DND-41 (cell line): ENCODE measurements at regions not wholly inside any gene's neighbourhood (a gene's known extent, or its start where the extent isn't known, plus 50 kb on each side); places are given as distances from the start of the nearest gene placed in this dataset.

ENCODE experiments used
- ATAC-seq: fragments of 200-7000 bp; cut with Tn5 transposase; 3 replicates; pipeline ENCODE4 v1.9.1; 2021; ENCODE audit warnings: low read depth; ENCODE audit not compliant: insufficient read depth
- DNase-seq: peaks from one replicate; pipeline ENCODE4 v3.0.0-alpha.2; 2020
- H2AFZ ChIP-seq: 2 replicates; pipeline ENCODE4 v1.6.0; 2012; ENCODE audit warnings: low read depth, low read length
- H3K27ac ChIP-seq: 2 replicates; pipeline ENCODE4 v1.5.1; 2012; ENCODE audit warnings: low read length, inconsistent platforms
- H3K27me3 ChIP-seq: fragments of 200-600 bp; sonication (generic); 2 replicates; pipeline ENCODE4 v1.6.0; 2012; ENCODE audit warnings: low read length, mild to moderate bottlenecking, inconsistent platforms; ENCODE audit not compliant: insufficient read depth, poor library complexity
- H3K36me3 ChIP-seq: 2 replicates; pipeline ENCODE4 v1.5.1; 2012; ENCODE audit warnings: low read length, inconsistent platforms; ENCODE audit not compliant: insufficient read depth
- H3K4me1 ChIP-seq: 2 replicates; pipeline ENCODE4 v1.5.1; 2012; ENCODE audit warnings: mild to moderate bottlenecking, low read length; ENCODE audit not compliant: insufficient read depth
- H3K4me2 ChIP-seq: 2 replicates; pipeline ENCODE4 v1.6.0; 2012; ENCODE audit warnings: mild to moderate bottlenecking, moderate library complexity, low read length, inconsistent platforms; ENCODE audit not compliant: insufficient read depth
- H3K4me3 ChIP-seq, 2 experiments: fragments of 200-600 bp in 1 of 2; shearing (Covaris generic) in 1 of 2; 2 replicates each; pipeline ENCODE4 v1.5.1; 2012 to 2016; ENCODE audit warnings: inconsistent platforms in 2 of 2, low read length in 2 of 2, mild to moderate bottlenecking in 2 of 2, low read depth in 1 of 2, moderate library complexity in 1 of 2
- H3K79me2 ChIP-seq: 2 replicates; pipeline ENCODE4 v1.6.0; 2012; ENCODE audit warnings: low read length, inconsistent platforms; ENCODE audit not compliant: insufficient read depth
- H3K9ac ChIP-seq: 2 replicates; pipeline ENCODE4 v1.6.0; 2012; ENCODE audit warnings: low read depth, mild to moderate bottlenecking, inconsistent platforms, low read length, moderate library complexity
- H3K9me3 ChIP-seq: 2 replicates; pipeline ENCODE4 v1.5.1; 2012; ENCODE audit warnings: low read length, moderate library complexity, mild to moderate bottlenecking, inconsistent platforms; ENCODE audit not compliant: insufficient read depth, severe bottlenecking
- H4K20me1 ChIP-seq: 2 replicates; pipeline ENCODE4 v1.6.0; 2012; ENCODE audit warnings: low read length; ENCODE audit not compliant: insufficient read depth
- EZH2 ChIP-seq: IDR thresholded peaks from 3 replicates; pipeline ENCODE4 v1.6.1; 2012; ENCODE audit warnings: borderline replicate concordance, low read depth, mild to moderate bottlenecking, moderate library complexity, low read length, inconsistent platforms; ENCODE audit not compliant: severe bottlenecking
- TF ChIP-seq, protein P1 (sequence below): IDR thresholded peaks from 2 replicates; pipeline ENCODE4 v1.5.1; 2012; ENCODE audit warnings: borderline replicate concordance, low read length, moderate library complexity, mild to moderate bottlenecking; ENCODE audit not compliant: poor library complexity, severe bottlenecking; ENCODE audit errors: extremely low read depth

DNA sequence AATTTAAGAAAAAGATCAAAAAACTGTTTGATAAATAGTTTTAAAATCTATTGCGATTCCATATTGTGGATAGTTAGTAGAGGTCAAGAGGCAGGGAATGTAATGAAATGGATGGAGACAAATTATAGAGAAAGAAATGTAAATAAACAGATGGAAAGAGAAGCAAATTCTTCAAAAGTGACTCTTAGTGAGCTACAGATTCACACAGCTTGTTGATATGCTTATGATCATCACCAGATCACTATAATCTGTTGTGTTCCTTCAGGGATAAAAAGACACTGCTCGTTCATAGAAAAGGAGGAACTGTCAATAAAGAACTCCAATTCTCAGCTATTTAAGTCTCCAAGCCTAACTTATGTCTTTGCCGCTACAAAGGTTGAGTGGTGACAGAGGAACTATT lies 251.4 kb upstream of the SEMA3C start:
- no peaks in the 10 kb centered on the region for H3K4me1 ChIP-seq
- H3K36me3 ChIP-seq = no peaks in the 10 kb centered on the region
- H3K79me2 ChIP-seq = no peaks in the 10 kb centered on the region
- H3K9ac ChIP-seq = no peak overlapping the region
- H3K4me3 ChIP-seq = no peak overlapping the region
- TF ChIP-seq EZH2 = no peak
- TF ChIP-seq, protein P1, sequence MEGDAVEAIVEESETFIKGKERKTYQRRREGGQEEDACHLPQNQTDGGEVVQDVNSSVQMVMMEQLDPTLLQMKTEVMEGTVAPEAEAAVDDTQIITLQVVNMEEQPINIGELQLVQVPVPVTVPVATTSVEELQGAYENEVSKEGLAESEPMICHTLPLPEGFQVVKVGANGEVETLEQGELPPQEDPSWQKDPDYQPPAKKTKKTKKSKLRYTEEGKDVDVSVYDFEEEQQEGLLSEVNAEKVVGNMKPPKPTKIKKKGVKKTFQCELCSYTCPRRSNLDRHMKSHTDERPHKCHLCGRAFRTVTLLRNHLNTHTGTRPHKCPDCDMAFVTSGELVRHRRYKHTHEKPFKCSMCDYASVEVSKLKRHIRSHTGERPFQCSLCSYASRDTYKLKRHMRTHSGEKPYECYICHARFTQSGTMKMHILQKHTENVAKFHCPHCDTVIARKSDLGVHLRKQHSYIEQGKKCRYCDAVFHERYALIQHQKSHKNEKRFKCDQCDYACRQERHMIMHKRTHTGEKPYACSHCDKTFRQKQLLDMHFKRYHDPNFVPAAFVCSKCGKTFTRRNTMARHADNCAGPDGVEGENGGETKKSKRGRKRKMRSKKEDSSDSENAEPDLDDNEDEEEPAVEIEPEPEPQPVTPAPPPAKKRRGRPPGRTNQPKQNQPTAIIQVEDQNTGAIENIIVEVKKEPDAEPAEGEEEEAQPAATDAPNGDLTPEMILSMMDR = no peak
- no peaks in the 10 kb centered on the region for H3K27me3 ChIP-seq
- ATAC-seq (no peak), DNase-seq (no peak)
- no peak overlapping the region for H2AFZ ChIP-seq
- no peak overlapping the region for H3K4me2 ChIP-seq
- no peaks in the 10 kb centered on the region for H3K9me3 ChIP-seq
- no peaks in the 10 kb centered on the region for H4K20me1 ChIP-seq
- no peak overlapping the region for H3K27ac ChIP-seq

DNA sequence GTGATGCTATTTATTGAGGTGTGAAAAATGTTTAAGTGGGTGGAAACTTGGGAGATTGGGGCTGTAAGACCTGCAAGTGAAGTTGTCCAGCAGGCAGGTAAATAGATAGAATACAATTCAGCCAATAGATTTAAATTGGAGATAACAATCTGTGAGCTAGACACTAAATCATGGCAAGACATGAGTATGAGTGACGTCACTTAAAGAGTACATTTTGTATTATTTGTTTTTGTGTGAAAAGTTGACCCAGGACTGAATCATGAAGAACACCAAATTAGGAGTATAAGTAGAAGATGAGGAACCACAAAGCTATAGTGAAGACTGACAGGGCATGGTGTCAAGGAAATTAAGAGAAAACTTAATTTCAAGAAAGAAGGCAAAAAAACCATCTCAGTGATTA lies 249.1 kb upstream of the SEMA3C start:
- Histone ChIP-seq H4K20me1 (no peaks in the 10 kb centered on the region), H3K36me3 (no peaks in the 10 kb centered on the region), H3K4me2 (no peak overlapping the region), H3K9ac (no peak overlapping the region), H3K79me2 (no peaks in the 10 kb centered on the region), H3K4me1 (no peaks in the 10 kb centered on the region), H3K27me3 (no peaks in the 10 kb centered on the region), H2AFZ (no peak overlapping the region), H3K27ac (no peak overlapping the region), H3K9me3 (no peaks in the 10 kb centered on the region), H3K4me3 (no peak overlapping the region)
- TF ChIP-seq, protein P1 = no peak
- TF ChIP-seq EZH2 = no peak
- ATAC-seq (no peak), DNase-seq (no peak)

DNA sequence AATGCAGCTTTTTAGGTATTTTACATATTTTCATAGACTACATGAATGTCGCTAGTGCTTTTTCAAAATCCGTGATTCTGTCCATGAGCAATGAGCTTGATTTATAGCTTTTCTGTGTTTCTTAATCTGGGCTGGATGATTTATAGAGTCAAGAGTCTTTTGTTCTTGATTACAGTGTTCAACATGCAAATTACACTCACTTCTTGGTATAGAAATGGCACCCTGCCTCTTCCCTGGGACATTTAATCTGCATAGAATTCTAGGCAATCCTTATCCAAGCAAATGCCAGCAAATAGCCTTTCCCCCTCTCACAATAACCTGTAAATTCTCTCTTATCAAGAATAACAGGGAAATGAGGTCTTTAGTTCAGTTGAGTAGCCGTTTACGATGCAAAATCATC lies 246.2 kb upstream of the SEMA3C start:
- TF ChIP-seq, protein P1 = no peak
- no peak for TF ChIP-seq EZH2
- ATAC-seq = no peak
- Histone ChIP-seq H3K9me3 (no peaks in the 10 kb centered on the region), H3K79me2 (no peaks in the 10 kb centered on the region), H4K20me1 (no peaks in the 10 kb centered on the region), H3K4me3 (no peak overlapping the region), H3K4me1 (no peaks in the 10 kb centered on the region), H3K4me2 (no peak overlapping the region), H3K36me3 (no peaks in the 10 kb centered on the region), H3K27ac (no peak overlapping the region), H3K27me3 (no peaks in the 10 kb centered on the region), H3K9ac (no peak overlapping the region), H2AFZ (no peak overlapping the region)
- no peak for DNase-seq

DNA sequence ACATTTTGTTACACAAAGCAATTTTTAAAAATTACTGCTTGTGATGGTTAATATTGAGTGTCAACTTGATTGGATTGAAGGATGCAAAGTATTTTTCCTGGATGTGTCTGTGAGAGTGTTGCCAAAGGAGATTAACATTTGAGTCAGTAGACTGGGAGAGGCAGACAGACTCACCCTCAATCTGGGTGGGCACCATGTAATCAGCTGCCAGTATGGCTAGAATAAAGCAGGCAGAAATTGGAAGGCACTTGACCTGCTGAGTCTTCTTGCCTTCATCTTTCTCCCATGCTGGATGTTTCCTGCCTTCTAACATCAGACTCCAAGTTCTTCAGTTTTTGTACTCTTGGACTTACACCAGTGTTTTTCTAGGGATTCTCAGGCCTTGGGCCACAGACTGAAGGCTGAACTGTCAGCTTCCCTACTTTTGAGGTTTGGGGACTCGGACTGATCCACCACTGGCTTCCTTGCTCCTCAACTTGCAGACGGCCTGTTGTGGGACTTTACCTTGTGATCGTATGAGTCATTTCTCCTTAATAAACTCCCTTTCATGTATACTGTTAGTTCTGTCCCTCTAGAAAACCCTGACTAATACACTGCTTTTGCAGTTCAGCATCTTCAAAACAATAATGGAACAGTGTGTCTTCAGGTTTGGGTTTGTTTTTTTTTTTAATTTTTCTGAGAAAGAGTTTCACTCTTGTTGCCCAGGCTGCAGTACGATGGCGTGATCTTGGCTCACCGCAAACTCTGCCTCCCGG lies 244.1 kb upstream of the SEMA3C start:
- no peaks in the 10 kb centered on the region for H3K36me3 ChIP-seq
- H3K9ac ChIP-seq = no peak overlapping the region
- H2AFZ ChIP-seq = no peak overlapping the region
- TF ChIP-seq EZH2 = no peak
- TF ChIP-seq, protein P1 = no peak
- no peak overlapping the region for H3K27ac ChIP-seq
- H4K20me1 ChIP-seq = no peaks in the 10 kb centered on the region
- no peaks in the 10 kb centered on the region for H3K4me1 ChIP-seq
- ATAC-seq (no peak), DNase-seq (no peak)
- no peaks in the 10 kb centered on the region for H3K9me3 ChIP-seq
- H3K4me3 ChIP-seq = no peak overlapping the region
- no peaks in the 10 kb centered on the region for H3K27me3 ChIP-seq
- H3K4me2 ChIP-seq = no peak overlapping the region
- no peaks in the 10 kb centered on the region for H3K79me2 ChIP-seq
